ENCODE measurements at regions not wholly inside any gene's neighbourhood (a gene's known extent, or its start where the extent isn't known, plus 50 kb on each side); places are given as distances from the start of the nearest gene placed in this dataset.

- TF ChIP-seq CTCF (IDR thresholded peaks at IDR 0.05): no peak
- H3K36me3 ChIP-seq: no peaks in the 10 kb centered on the region
- DNase-seq (ENCODE audit: low spot score): no peak
- H3K4me3 ChIP-seq: no peak overlapping the region
- H3K9me3 ChIP-seq: no peaks in the 10 kb centered on the region
- H3K4me1 ChIP-seq: no peaks in the 10 kb centered on the region
- H3K27me3 ChIP-seq: no peaks in the 10 kb centered on the region
- no peak overlapping the region for H3K27ac ChIP-seq
Measured at GRCh38 chr4:79241846-79242245, 84.0 kb downstream of the NAA11 start.

GRCh38 chr4:79237851-79238250, 88.0 kb downstream of the NAA11 start:
- Histone ChIP-seq H3K27me3 (no peaks in the 10 kb centered on the region), H3K27ac (no peak overlapping the region), H3K36me3 (no peaks in the 10 kb centered on the region), H3K9me3 (no peaks in the 10 kb centered on the region), H3K4me3 (no peak overlapping the region), H3K4me1 (no peaks in the 10 kb centered on the region)
- TF ChIP-seq CTCF (IDR thresholded peaks at IDR 0.05): no peak
- DNase-seq (ENCODE audit: low spot score): no peak

GRCh38 chr4:79236785-79237184, 89.1 kb downstream of the NAA11 start:
- Histone ChIP-seq H3K27me3 (no peaks in the 10 kb centered on the region), H3K9me3 (no peaks in the 10 kb centered on the region), H3K4me1 (no peaks in the 10 kb centered on the region), H3K36me3 (no peaks in the 10 kb centered on the region), H3K4me3 (no peak overlapping the region), H3K27ac (no peak overlapping the region)
- DNase-seq (ENCODE audit: low spot score): no peak
- no peak for TF ChIP-seq CTCF (IDR thresholded peaks at IDR 0.05)

- no peak for DNase-seq (ENCODE audit: low spot score)
- no peak for TF ChIP-seq CTCF (IDR thresholded peaks at IDR 0.05)
- Histone ChIP-seq H3K4me1 (no peaks in the 10 kb centered on the region), H3K36me3 (no peaks in the 10 kb centered on the region), H3K4me3 (no peak overlapping the region), H3K9me3 (no peaks in the 10 kb centered on the region), H3K27me3 (no peaks in the 10 kb centered on the region), H3K27ac (no peak overlapping the region)
Measured at GRCh38 chr4:79235095-79235494, 90.8 kb downstream of the NAA11 start.

- Histone ChIP-seq H3K27ac (no peak overlapping the region), H3K36me3 (no peaks in the 10 kb centered on the region), H3K9me3 (no peaks in the 10 kb centered on the region), H3K4me3 (no peak overlapping the region), H3K4me1 (no peaks in the 10 kb centered on the region), H3K27me3 (no peaks in the 10 kb centered on the region)
- TF ChIP-seq CTCF (IDR thresholded peaks at IDR 0.05): no peak
- no peak for DNase-seq (ENCODE audit: low spot score)
Measured at GRCh38 chr4:79233820-79234219, 92.0 kb downstream of the NAA11 start.

- TF ChIP-seq CTCF (IDR thresholded peaks at IDR 0.05): no peak
- no peak overlapping the region for H3K4me3 ChIP-seq
- no peaks in the 10 kb centered on the region for H3K27me3 ChIP-seq
- no peaks in the 10 kb centered on the region for H3K9me3 ChIP-seq
- no peak for DNase-seq (ENCODE audit: low spot score)
- no peaks in the 10 kb centered on the region for H3K36me3 ChIP-seq
- H3K4me1 ChIP-seq: no peaks in the 10 kb centered on the region
- H3K27ac ChIP-seq: no peak overlapping the region
Measured at GRCh38 chr4:79232540-79232939, 93.3 kb downstream of the NAA11 start.

Measured in right atrium auricular region (tissue), 2 donors.